GM19240 (cell line): ENCODE measurements at regions not wholly inside any gene's neighbourhood (a gene's known extent, or its start where the extent isn't known, plus 50 kb on each side); places are given as distances from the start of the nearest gene placed in this dataset.

Experiments
- DNase-seq: peaks from one replicate; pipeline ENCODE4 v3.0.0; 2011; ENCODE audit warnings: low spot score; ENCODE audit not compliant: insufficient read length

GRCh38 chr7:41010967-41011366 is 691.9 kb downstream of the INHBA start:
- DNase-seq, result no peak

- DNase-seq, result no peak
Measured at GRCh38 chr7:41010418-41010817, 692.5 kb downstream of the INHBA start.

- no peak for DNase-seq
Measured at GRCh38 chr7:41007811-41008210, 695.1 kb downstream of the INHBA start.

DNA sequence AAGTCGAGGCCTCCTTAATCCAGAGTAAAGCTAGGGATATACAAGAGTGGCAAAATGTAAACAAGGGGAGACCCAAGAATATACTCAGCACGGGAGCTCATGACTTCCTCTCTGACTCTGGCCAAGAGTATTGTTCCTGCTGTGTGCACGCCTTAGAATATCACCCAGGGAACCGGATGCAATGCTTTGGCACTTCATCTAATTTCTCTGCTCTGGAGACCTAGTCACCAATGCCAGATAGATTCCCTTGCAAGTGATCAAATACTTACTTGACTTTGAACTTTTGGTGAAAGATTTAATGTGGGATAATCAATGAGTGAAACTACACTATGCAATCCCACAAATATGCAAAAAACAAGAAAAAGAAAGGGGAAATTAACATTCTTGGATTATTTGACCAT is 695.5 kb downstream of the INHBA start:
- DNase-seq, result no peak

DNA sequence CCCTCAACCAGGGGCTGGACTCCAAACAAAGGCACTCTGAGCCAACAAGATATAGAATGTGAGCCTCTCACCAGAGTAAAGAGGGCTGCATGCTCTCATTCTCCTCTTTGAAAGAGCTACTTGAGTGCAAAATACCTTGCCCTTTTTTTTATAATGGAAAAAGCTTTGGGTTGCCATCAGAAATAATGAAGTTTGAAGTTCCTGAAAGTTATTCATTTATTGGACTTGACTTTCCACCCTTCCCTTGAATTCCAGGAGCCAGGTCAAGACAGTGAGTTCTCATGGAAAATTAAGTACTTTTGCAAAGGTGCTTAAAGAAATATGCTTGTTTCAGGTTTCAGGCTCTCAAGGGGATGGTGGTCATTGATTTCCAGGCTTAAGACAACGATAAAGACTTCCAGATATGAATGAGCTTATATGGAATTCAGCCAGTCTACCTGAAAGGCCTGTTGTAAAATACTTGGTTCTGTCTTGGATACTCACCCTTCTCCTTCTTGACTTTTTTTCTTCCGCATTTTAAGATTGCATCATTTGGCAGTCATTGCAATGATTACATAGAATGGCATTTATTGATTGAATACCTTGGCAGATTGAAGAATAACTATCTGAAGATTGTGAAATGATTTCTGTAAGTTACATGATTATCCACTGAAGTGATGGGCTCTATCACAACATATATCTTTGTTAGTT is 696.4 kb downstream of the INHBA start:
- no peak for DNase-seq

DNA sequence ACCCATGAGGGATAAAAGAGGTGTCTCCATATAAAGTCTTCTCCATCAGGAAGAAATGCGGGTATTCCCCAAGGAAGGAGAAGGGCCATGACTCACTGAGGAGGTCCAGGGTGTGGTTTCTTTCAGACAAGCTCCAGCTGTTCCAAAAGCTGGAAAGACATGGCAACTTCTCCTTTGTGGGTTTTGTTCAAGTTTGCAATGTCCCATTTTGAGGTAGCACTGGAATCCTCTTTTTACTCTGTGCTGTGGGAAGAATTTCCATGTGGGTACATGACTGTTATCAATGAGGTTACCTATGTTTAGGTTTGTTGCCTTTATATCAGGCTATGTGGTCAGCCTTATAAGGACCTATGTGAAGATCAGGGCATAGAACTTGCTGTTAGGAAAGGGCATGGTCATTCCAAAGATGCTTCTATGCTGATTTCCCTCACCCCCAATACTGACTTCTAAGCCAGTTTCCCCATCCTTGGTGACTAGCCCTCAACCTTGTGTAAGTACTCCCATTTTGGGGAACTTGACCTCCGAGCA is 697.5 kb downstream of the INHBA start:
- DNase-seq, result no peak

DNA sequence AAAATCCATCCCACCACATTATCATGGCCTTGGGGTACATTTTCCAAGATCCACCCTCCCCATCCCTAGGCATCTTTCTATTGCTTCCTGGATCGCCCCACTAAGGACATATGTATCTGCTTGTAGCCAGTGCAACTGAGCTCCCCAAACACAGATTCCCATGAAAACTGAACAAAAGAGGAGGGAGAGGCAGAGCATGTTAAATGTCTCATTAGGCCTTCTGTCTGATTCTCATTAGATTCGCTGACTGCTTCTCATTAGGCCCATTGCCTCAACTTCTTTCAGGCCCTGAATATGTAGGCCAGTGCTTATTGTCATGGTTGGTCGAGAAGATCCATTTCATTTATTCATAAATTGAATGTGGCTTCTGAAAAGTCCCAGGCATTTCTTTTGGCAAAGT is 698.9 kb downstream of the INHBA start:
- DNase-seq, result no peak

- no peak for DNase-seq
Measured at GRCh38 chr7:41003611-41003940, 699.3 kb downstream of the INHBA start.

DNA sequence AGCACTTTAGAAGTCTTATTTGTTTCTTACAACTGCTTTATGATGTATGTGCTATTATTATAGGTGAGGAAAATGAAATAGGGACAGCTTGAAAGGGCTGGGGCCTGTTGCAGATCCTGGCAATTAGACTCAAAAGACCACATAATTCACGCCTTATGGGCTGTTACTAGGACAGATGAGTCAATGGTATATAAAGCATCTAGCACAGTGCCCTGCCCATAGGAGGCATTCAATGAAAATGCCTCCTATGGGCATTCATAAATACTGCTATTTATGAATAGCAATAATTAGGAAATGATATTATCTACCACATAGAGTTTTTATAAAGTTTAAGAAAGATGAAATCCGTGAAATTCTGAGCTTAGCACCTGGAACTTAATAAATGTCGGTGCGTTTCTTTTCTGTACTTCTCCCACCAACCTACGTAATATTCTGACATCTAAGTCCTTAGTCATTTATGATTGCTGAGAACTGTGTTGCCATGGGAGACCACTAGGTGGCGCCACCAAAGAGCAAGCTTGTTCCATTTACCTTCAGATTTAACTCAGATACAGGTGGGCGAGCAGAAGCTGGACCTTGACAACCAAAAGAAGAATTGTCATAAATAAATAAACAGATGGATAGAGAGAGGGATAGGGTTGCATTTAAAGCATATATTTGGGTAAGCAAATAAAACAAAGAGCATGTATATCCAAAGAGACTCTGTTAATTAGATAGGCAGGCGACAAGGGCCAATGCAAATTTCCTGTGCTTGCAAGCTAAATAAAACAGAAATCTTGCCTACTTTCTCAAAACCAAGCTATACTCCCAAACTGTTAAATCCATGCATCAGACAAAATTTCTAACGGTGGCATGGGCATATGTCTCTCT is 699.9 kb downstream of the INHBA start:
- no peak for DNase-seq

DNA sequence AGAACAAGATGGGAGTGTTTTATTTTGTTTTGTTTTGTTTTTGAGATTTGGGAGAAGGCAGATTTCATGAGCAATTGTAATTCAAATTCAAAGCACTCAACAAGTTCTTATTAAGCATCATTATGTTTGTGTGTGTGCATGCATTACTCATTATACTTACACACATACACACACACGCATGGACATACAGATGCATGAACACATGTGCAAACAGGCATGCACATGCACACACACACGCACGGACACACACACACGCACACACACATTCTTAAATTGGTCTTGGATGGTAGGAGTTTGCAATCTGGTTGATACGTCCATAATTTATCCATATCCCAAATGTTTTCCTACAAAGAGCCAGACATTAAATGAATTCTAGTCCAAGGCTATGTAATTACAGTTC is 702.8 kb downstream of the INHBA start:
- DNase-seq, result no peak

- DNase-seq, result no peak
Measured at GRCh38 chr7:40996233-40996677, 706.6 kb downstream of the INHBA start.

- DNase-seq, result no peak
Measured at GRCh38 chr7:40990841-40991240, 712.0 kb downstream of the INHBA start.

- no peak for DNase-seq
Measured at GRCh38 chr7:40987571-40987970, 715.3 kb downstream of the INHBA start.

- DNase-seq, result no peak
Measured at GRCh38 chr7:40986351-40986873, 716.5 kb downstream of the INHBA start.

DNA sequence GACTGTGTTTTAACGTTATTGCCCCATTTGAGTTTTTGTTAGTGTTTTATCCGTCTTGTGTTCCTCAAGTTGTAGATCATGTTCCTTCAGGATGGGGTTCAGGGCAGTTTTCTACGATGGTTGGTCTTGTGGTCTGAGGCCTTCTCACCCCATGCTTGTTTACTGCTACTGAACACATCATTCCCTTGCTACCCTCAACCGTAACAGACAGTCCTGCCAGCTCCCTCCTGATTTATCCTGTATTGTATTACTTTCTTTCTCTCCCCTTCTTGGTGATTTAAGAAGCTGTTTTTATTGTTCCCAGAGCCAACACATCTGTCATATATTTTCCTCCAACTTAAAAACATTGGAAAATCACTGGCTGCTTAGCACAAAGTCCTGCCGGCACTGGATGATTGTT is 719.8 kb downstream of the INHBA start:
- no peak for DNase-seq

- no peak for DNase-seq
Measured at GRCh38 chr7:40979296-40979695, 723.6 kb downstream of the INHBA start.

DNA sequence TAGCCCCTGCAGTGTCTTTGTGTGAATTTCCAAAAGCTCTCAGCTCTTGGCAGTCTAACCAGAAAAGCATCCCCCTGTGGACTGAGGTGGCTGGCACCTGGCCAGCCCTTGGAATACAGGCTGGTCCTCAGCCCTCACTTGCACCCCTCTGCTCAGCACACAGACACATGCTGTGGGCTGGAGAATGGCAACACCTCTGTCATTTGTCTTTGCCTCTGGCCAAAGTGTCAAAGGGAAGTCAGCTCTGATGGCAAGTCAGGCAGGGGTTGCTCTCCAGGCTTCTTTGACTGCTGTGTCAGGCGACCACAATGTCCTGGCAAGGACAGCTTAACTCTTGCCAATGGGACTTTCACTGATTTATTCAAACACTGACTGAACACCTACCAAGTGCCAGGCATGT is 724.8 kb downstream of the INHBA start:
- DNase-seq, result no peak

- DNase-seq, result no peak
Measured at GRCh38 chr7:40977533-40977932, 725.4 kb downstream of the INHBA start.

GRCh38 chr7:40972426-40972825 is 730.5 kb downstream of the INHBA start:
- DNase-seq, result no peak

DNA sequence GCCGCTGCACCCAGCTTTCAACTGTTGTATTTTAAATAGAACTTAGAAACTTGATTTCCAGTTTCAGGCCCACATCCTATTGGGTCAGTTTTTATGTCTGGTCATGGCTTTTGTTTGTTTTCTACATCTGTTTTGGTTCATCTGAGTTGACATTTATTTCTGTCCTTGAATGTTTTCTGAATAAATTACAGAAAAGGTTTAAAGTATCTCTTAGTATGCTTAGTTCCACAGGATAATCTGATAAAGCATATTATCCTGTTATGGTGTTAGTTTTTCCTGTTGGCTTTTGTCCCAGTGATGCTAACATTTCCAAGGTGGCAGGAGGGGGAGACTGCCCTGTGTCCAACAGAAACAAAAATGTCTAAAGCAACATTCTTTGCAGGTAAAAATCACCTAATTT is 733.2 kb downstream of the INHBA start:
- no peak for DNase-seq

DNA sequence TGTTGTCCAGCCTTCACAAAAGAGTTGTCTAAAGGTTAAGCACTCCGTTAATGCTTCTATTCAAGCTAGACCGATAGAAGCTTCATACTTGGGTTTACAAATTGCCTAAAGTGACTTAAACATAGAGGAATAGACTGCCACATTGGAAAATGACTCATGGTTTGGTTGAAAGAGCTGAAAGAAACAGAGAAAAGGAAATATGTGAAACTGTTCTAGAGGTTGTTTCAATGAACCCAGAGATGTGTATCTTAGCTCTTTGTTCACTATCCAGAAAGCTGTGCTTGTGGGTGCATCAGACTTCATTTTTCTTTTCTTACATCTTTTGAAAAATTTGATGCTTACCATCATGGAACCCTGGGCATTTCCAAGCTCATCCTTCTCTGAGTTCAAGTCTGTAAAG is 736.2 kb downstream of the INHBA start:
- DNase-seq, result no peak

GRCh38 chr7:40965774-40966173 is 737.1 kb downstream of the INHBA start:
- no peak for DNase-seq
